GM10248 (cell line): ENCODE measurements at regions not wholly inside any gene's neighbourhood (a gene's known extent, or its start where the extent isn't known, plus 50 kb on each side); places are given as distances from the start of the nearest gene placed in this dataset.

ENCODE experiments used
- CTCF ChIA-PET: fragments of 300-600 bp; sonication (Branson Sonifier 250); formaldehyde crosslinking; extraction: SDS; loops from one replicate; lab custom pipeline; 2021; ENCODE audit warnings: antibody characterized with exemption; lab: Yijun Ruan, JAX
- POLR2A ChIA-PET: fragments of 350-650 bp; sonication (Branson Sonifier 250); formaldehyde crosslinking; extraction: SDS; loops from one replicate; lab custom pipeline; 2020; ENCODE audit warnings: antibody characterized with exemption; lab: Yijun Ruan, JAX
- DNase-seq: peaks from one replicate; pipeline ENCODE4 v3.0.0; 2012; ENCODE audit errors: extremely low spot score
- CTCF ChIP-seq: IDR thresholded peaks from 2 replicates; pipeline ENCODE4 v1.5.1; 2012; ENCODE audit warnings: mild to moderate bottlenecking, low read depth; ENCODE audit errors: extremely low read depth, missing control alignments, control extremely low read depth

DNA sequence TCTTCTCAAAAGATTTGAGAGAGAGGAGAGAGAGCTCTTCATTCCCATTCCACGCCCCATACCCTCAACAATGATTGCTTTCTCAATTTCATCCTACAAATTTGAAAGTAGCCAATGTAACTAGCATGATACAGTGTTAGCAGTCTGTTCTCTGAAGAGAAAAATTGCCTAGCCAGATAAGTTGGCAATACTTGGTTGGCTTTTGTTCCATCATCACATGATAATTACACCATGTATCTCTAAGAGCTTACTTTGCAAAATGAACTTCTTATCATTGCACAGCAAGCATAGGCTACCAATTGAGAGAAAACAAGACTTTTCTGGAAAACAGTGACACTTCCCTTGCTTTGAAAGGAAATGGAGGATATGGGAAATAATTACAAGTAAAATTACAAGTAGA, 68.9 kb downstream of the FSCB start:
- ChIA-PET POLR2A (no interaction called here), CTCF (interaction anchor here (1.0 kb wide), 1 partner anchor 11 kb away, joined by 3 read pairs; no protein-coding TSS in a partner anchor)
- TF ChIP-seq CTCF: no peak
- no peak for DNase-seq

- TF ChIP-seq CTCF: no peak
- CTCF ChIA-PET: no interaction called here
- POLR2A ChIA-PET: no interaction called here
Observed at GRCh38 chr14:44436458-44436857, 70.6 kb downstream of the FSCB start.

GRCh38 chr14:44428231-44428945, 78.7 kb downstream of the FSCB start:
- POLR2A ChIA-PET: no interaction called here

More at GRCh38 chr14:44436458-44436857, 70.6 kb downstream of the FSCB start:
- no peak for DNase-seq

GRCh38 chr14:44422699-44423098, 84.4 kb downstream of the FSCB start:
- no peak for DNase-seq
- CTCF ChIA-PET: no interaction called here
- TF ChIP-seq CTCF: no peak
- POLR2A ChIA-PET: no interaction called here

More at GRCh38 chr14:44428231-44428945, 78.7 kb downstream of the FSCB start:
- DNase-seq: no peak
- CTCF ChIA-PET: no interaction called here
- TF ChIP-seq CTCF: no peak

DNA sequence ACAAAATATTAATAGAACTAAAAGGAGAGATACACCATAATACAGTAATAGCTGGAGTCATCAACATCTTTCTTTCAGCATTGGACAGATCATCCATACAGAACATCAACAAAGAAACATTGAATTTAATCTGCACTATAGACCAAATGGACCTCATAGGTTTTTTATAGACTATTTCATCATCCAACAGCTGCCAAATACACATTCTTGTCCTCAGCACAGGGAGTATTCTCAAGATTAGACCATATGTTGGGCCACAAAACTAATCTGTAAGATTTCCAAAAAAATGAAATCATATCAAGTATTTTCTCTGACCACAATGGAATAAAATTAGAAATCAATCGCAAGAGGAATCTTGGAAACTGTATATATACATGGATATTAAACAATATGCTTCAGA, 86.9 kb downstream of the FSCB start:
- no peak for TF ChIP-seq CTCF
- ChIA-PET CTCF (no interaction called here), POLR2A (no interaction called here)

GRCh38 chr14:44418856-44419255, 88.2 kb downstream of the FSCB start:
- no peak for TF ChIP-seq CTCF
- POLR2A ChIA-PET: no interaction called here
- no peak for DNase-seq
- CTCF ChIA-PET: no interaction called here

More for the DNA sequence above, 86.9 kb downstream of the FSCB start:
- DNase-seq: no peak
